CD4-positive, alpha-beta T cell treated with Interleukin-4 for 4 hours (primary cell): ENCODE measurements at regions not wholly inside any gene's neighbourhood (a gene's known extent, or its start where the extent isn't known, plus 50 kb on each side); places are given as distances from the start of the nearest gene placed in this dataset.

Source experiments
- DNase-seq: peaks from one replicate; pipeline ENCODE4 v3.0.0-alpha.2; 2020

- no peak for DNase-seq
These were observed 79.1 kb downstream of the ZNF365 start for GRCh38 chr10:62453274-62453673.

GRCh38 chr10:62454687-62455397, 80.7 kb downstream of the ZNF365 start:
- no peak for DNase-seq

- DNase-seq: no peak
These were observed 82.5 kb downstream of the ZNF365 start for GRCh38 chr10:62456611-62457101.

GRCh38 chr10:62457196-62457595, 83.0 kb downstream of the ZNF365 start:
- no peak for DNase-seq

- DNase-seq: no peak
These were observed 83.4 kb downstream of the ZNF365 start for GRCh38 chr10:62457598-62457997.

- no peak for DNase-seq
These were observed 84.9 kb downstream of the ZNF365 start for GRCh38 chr10:62459072-62459471.

- DNase-seq: no peak
These were observed 85.3 kb downstream of the ZNF365 start for GRCh38 chr10:62459500-62459899.

GRCh38 chr10:62460393-62460792, 86.2 kb downstream of the ZNF365 start:
- no peak for DNase-seq

- DNase-seq: no peak
These were observed 87.0 kb downstream of the ZNF365 start for GRCh38 chr10:62461120-62461519.

- DNase-seq: no peak
These were observed 88.3 kb downstream of the ZNF365 start for GRCh38 chr10:62462461-62462860.

- DNase-seq: no peak
These were observed 89.2 kb downstream of the ZNF365 start for GRCh38 chr10:62463364-62463763.

GRCh38 chr10:62464308-62464707, 90.1 kb downstream of the ZNF365 start:
- DNase-seq: no peak

- no peak for DNase-seq
These were observed 92.4 kb downstream of the ZNF365 start for GRCh38 chr10:62466590-62466989.

GRCh38 chr10:62467527-62467926, 93.4 kb downstream of the ZNF365 start:
- no peak for DNase-seq

- DNase-seq: no peak
These were observed 97.5 kb downstream of the ZNF365 start for GRCh38 chr10:62471711-62472110.

- DNase-seq: peak; percentile 3
These were observed 99.1 kb downstream of the ZNF365 start for GRCh38 chr10:62473241-62473640.

- no peak for DNase-seq
These were observed 101.4 kb downstream of the ZNF365 start for GRCh38 chr10:62475551-62475950.

GRCh38 chr10:62479523-62479922, 105.4 kb downstream of the ZNF365 start:
- DNase-seq: no peak

GRCh38 chr10:62480196-62480595, 106.0 kb downstream of the ZNF365 start:
- no peak for DNase-seq

GRCh38 chr10:62482581-62482980, 108.4 kb downstream of the ZNF365 start:
- DNase-seq: no peak

GRCh38 chr10:62491597-62491996, 117.4 kb downstream of the ZNF365 start:
- DNase-seq: no peak

GRCh38 chr10:62492012-62492869, 118.1 kb downstream of the ZNF365 start:
- peak; percentile 8 for DNase-seq

GRCh38 chr10:62492870-62493180, 118.7 kb downstream of the ZNF365 start:
- DNase-seq: no peak

GRCh38 chr10:62496925-62497324, 122.8 kb downstream of the ZNF365 start:
- DNase-seq: no peak
